SK-N-SH (cell line): ENCODE measurements at regions not wholly inside any gene's neighbourhood (a gene's known extent, or its start where the extent isn't known, plus 50 kb on each side); places are given as distances from the start of the nearest gene placed in this dataset.
"Not testable (repeated sequence)": the region's sequence is repeated elsewhere in the genome, so short reads cannot be mapped to it uniquely, and the experiment has no call there.

ENCODE experiments used
- CTCF ChIA-PET: fragments of 300-600, 350-600 bp; formaldehyde crosslinking; extraction: SDS; loops from one replicate; lab custom pipeline; 2021; lab: Yijun Ruan, JAX
- POLR2A ChIA-PET: fragments of 350-600 bp; sonication (Branson Sonifier 250); formaldehyde crosslinking; extraction: SDS; loops from one replicate; lab custom pipeline; 2020; ENCODE audit warnings: antibody characterized with exemption, inconsistent platforms; lab: Yijun Ruan, JAX
- DNase-seq: peaks from one replicate; pipeline ENCODE4 v3.0.0; 2012
- H2AFZ ChIP-seq: fragments of 200-600 bp; sonication (generic); 2 replicates; pipeline ENCODE4 v1.8.1; 2016; ENCODE audit warnings: antibody characterized with exemption, mild to moderate bottlenecking, low read depth
- H3F3A ChIP-seq: fragments of 200-600 bp; sonication (generic); replicated peaks from 2 replicates; pipeline ENCODE3; 2016; ENCODE audit warnings: antibody characterized with exemption, mild to moderate bottlenecking; ENCODE audit not compliant: insufficient read depth
- H3K27ac ChIP-seq, 2 experiments: fragments of 200-500 bp in 1 of 2; fragments of 200-600 bp in 1 of 2; sonication (Bioruptor generic) in 1 of 2; sonication (generic), shearing (Covaris generic) in 1 of 2; 2 replicates each; pipeline versions ENCODE4 v1.5.1 to v1.6.1; 2014 to 2016; ENCODE audit warnings: low read depth in 2 of 2, inconsistent platforms in 1 of 2, low read length in 1 of 2, mild to moderate bottlenecking in 1 of 2, mixed read lengths in 1 of 2
- H3K27me3 ChIP-seq: fragments of 200-600 bp; sonication (generic), shearing (Covaris generic); 2 replicates; pipeline ENCODE4 v1.6.1; 2016; ENCODE audit warnings: mixed run types; ENCODE audit not compliant: insufficient read depth
- H3K36me3 ChIP-seq, 2 experiments: fragments of 200-500 bp in 1 of 2; fragments of 200-600 bp in 1 of 2; sonication (Bioruptor generic) in 1 of 2; sonication (generic) in 1 of 2; replicated peaks in 1 of 2; 2 replicates each; pipeline versions ENCODE3 to v1.5.1; 2014 to 2016; ENCODE audit warnings: low read length in 1 of 2, mild to moderate bottlenecking in 1 of 2; ENCODE audit not compliant: insufficient read depth in 2 of 2, control insufficient read depth in 1 of 2
- H3K4me1 ChIP-seq, 2 experiments: fragments of 200-500 bp in 1 of 2; fragments of 200-600 bp in 1 of 2; sonication (Bioruptor generic) in 1 of 2; sonication (generic), shearing (Covaris generic) in 1 of 2; 2 replicates each; pipeline versions ENCODE4 v1.5.1 to v1.6.1; 2014 to 2016; ENCODE audit warnings: low read depth in 1 of 2, low read length in 1 of 2, mixed run types in 1 of 2; ENCODE audit not compliant: insufficient read depth in 2 of 2, control insufficient read depth in 1 of 2
- H3K4me2 ChIP-seq: fragments of 200-600 bp; sonication (generic), shearing (Covaris generic); 2 replicates; pipeline ENCODE4 v1.6.1; 2017; ENCODE audit warnings: mixed run types
- H3K4me3 ChIP-seq, 2 experiments: fragments of 200-500 bp in 1 of 2; fragments of 200-600 bp in 1 of 2; sonication (Bioruptor generic) in 1 of 2; sonication (generic), shearing (Covaris generic) in 1 of 2; 2 replicates each; pipeline versions ENCODE4 v1.5.1 to v1.8.1; 2014 to 2016; ENCODE audit warnings: low read depth in 2 of 2, inconsistent platforms in 1 of 2, low read length in 1 of 2, mild to moderate bottlenecking in 1 of 2, mixed read lengths in 1 of 2, moderate library complexity in 1 of 2
- H3K79me2 ChIP-seq: fragments of 200-600 bp; sonication (generic); 2 replicates; pipeline ENCODE4 v1.8.1; 2017; ENCODE audit warnings: mild to moderate bottlenecking; ENCODE audit not compliant: insufficient read depth
- H3K9ac ChIP-seq: fragments of 200-600 bp; sonication (generic); 2 replicates; pipeline ENCODE4 v1.6.1; 2017; ENCODE audit warnings: mixed run types
- H3K9me2 ChIP-seq: fragments of 200-600 bp; sonication (generic); 2 replicates; pipeline ENCODE4 v1.6.1; 2017; ENCODE audit warnings: mixed run types
- H3K9me3 ChIP-seq: fragments of 200-600 bp; sonication (generic); 2 replicates; pipeline ENCODE4 v1.6.1; 2017; ENCODE audit warnings: mixed run types, mild to moderate bottlenecking, moderate library complexity
- H4K20me1 ChIP-seq: fragments of 200-600 bp; sonication (generic); 2 replicates; pipeline ENCODE4 v1.6.1; 2017; ENCODE audit warnings: mild to moderate bottlenecking, mixed run types; ENCODE audit not compliant: insufficient read depth
- EP300 ChIP-seq, 2 experiments: IDR thresholded peaks; 2 replicates each; pipeline versions ENCODE4 v1.4.0 to v1.6.1; 2012; ENCODE audit warnings: borderline replicate concordance in 1 of 2, low read depth in 1 of 2, low read length in 1 of 2
- EZH2phosphoT487 ChIP-seq: fragments of 200-600 bp; sonication (generic); IDR thresholded peaks from 2 replicates; pipeline ENCODE4 v1.6.1; 2017; ENCODE audit warnings: low read depth, mixed run types, mild to moderate bottlenecking, antibody characterized with exemption, moderate library complexity, borderline replicate concordance
- FOSL2 ChIP-seq: IDR thresholded peaks from 2 replicates; pipeline ENCODE4 v1.4.0; 2012; ENCODE audit warnings: low read depth, mild to moderate bottlenecking, moderate library complexity, borderline replicate concordance
- FOXJ3 ChIP-seq: sonication (generic); formaldehyde crosslinking; IDR thresholded peaks from 2 replicates; pipeline ENCODE4 v1.5.1; 2020; ENCODE audit warnings: mild to moderate bottlenecking, missing genetic modification reagents
- FOXM1 ChIP-seq: IDR thresholded peaks from 2 replicates; pipeline ENCODE4 v1.4.0; 2012; ENCODE audit warnings: low read depth, mild to moderate bottlenecking
- GABPA ChIP-seq: IDR thresholded peaks from 2 replicates; pipeline ENCODE4 v1.4.0; 2012; ENCODE audit warnings: low read depth, mild to moderate bottlenecking
- IRF3 ChIP-seq: fragments of 150-350 bp; IDR thresholded peaks from 2 replicates; pipeline ENCODE4 v1.6.1; 2016; ENCODE audit warnings: mild to moderate bottlenecking, low read depth, low read length
- NRF1 ChIP-seq: IDR thresholded peaks from 2 replicates; pipeline ENCODE4 v1.6.1; 2012; ENCODE audit warnings: low read depth, mild to moderate bottlenecking, low read length
- RAD21 ChIP-seq: IDR thresholded peaks from 2 replicates; pipeline ENCODE4 v1.6.1; 2012; ENCODE audit warnings: mild to moderate bottlenecking, low read length
- RXRA ChIP-seq: IDR thresholded peaks from 2 replicates; pipeline ENCODE4 v1.4.0; 2012; ENCODE audit warnings: low read depth, mild to moderate bottlenecking, borderline replicate concordance
- SIN3A ChIP-seq: IDR thresholded peaks from 2 replicates; pipeline ENCODE4 v1.6.1; 2012; ENCODE audit warnings: low read depth, mild to moderate bottlenecking, low read length, moderate library complexity, borderline replicate concordance
- TCF12 ChIP-seq: IDR thresholded peaks from 2 replicates; pipeline ENCODE4 v1.4.0; 2012
- ZBTB33 ChIP-seq: IDR thresholded peaks from 2 replicates; pipeline ENCODE4 v1.4.0; 2012; ENCODE audit warnings: low read depth, borderline replicate concordance
- WGBS: methylation state at CpG from one replicate; pipeline ENCODE4 v1.1.6; 2017; ENCODE audit warnings: low lambda C conversion rate; 5-methylcytosine and 5-hydroxymethylcytosine counted together

- TF ChIP-seq RXRA (no peak), SIN3A (no peak), FOXM1 (no peak)
- TF ChIP-seq, all 33 proteins: peak for 3
These were observed 850.8 kb upstream of the ROBO1 start (continued) for GRCh38 chr3:80618295-80619256.

GRCh38 chr3:80612366-80612765 lies 844.6 kb upstream of the ROBO1 start:
- CTCF ChIA-PET: no interaction called here
- no peak overlapping the region for H3K4me2 ChIP-seq
- no peak overlapping the region for H3K27ac ChIP-seq

GRCh38 chr3:80608072-80608471 lies 840.3 kb upstream of the ROBO1 start:
- H3K9me2 ChIP-seq, H4K20me1 ChIP-seq, H3K4me2 ChIP-seq, DNase-seq, CTCF ChIA-PET, H3K36me3 ChIP-seq, H3F3A ChIP-seq, H3K27ac ChIP-seq, H3K4me3 ChIP-seq, H2AFZ ChIP-seq, POLR2A ChIA-PET, H3K79me2 ChIP-seq, H3K27me3 ChIP-seq, H3K4me1 ChIP-seq, H3K9me3 ChIP-seq, H3K9ac ChIP-seq: not testable (repeated sequence)
- WGBS: 43% methylated on average over 3 of the region's 3 CpGs

More at GRCh38 chr3:80612366-80612765, 844.6 kb upstream of the ROBO1 start:
- DNase-seq: no peak
- Histone ChIP-seq H3K4me3 (no peak overlapping the region), H3K79me2 (no peaks in the 10 kb centered on the region), H3F3A (no peaks in the 10 kb centered on the region), H3K9ac (no peak overlapping the region), H3K27me3 (no peaks in the 10 kb centered on the region), H3K4me1 (no peaks in the 10 kb centered on the region), H3K36me3 (no peaks in the 10 kb centered on the region), H3K9me3 (no peaks in the 10 kb centered on the region), H4K20me1 (no peaks in the 10 kb centered on the region), H2AFZ (no peak overlapping the region), H3K9me2 (no peaks in the 10 kb centered on the region)
- 16% methylated on average over 2 of the region's 2 CpGs for WGBS
- POLR2A ChIA-PET: no interaction called here
- TF ChIP-seq GABPA (no peak), RAD21 (no peak), ZBTB33 (no peak), FOXJ3 (CRISPR knock-in tag) (no peak), IRF3 (no peak), TCF12 (no peak), NRF1 (no peak), FOSL2 (no peak), EZH2phosphoT487 (no peak), EP300 (IDR thresholded peaks at IDR 0.05; ENCODE audit: borderline replicate concordance in 1 of 2, low read depth in 1 of 2, low read length in 1 of 2) (no peak)
